Stomach (tissue), 4 donors: ENCODE measurements at regions not wholly inside any gene's neighbourhood (a gene's known extent, or its start where the extent isn't known, plus 50 kb on each side); places are given as distances from the start of the nearest gene placed in this dataset.

Experiments
- POLR2A ChIP-seq, 4 donors: fragments of 450-650 bp; IDR thresholded peaks; one replicate each; pipeline ENCODE4 v1.6.1; 2016; ENCODE audit warnings: antibody characterized with exemption in 4 of 4, control low read depth in 2 of 4, mild to moderate bottlenecking in 1 of 4, moderate library complexity in 1 of 4
- POLR2AphosphoS5 ChIP-seq, 3 donors: sonication (generic); formaldehyde crosslinking; IDR thresholded peaks; one replicate each; pipeline ENCODE4 v1.6.1; 2016; ENCODE audit warnings: antibody characterized with exemption in 3 of 3
- TF ChIP-seq, protein P1 (sequence below), 7 experiments: fragments of 450-650 bp in 4 of 7; fragments of 200-600 bp in 3 of 7; sonication (generic) in 3 of 7; IDR thresholded peaks; one replicate each; pipeline ENCODE4 v1.5.1; 2016 to 2019; ENCODE audit warnings: antibody characterized with exemption in 7 of 7, control low read depth in 2 of 7, mild to moderate bottlenecking in 1 of 7

GRCh38 chr12:25322351-25322750 lies 71.6 kb upstream of the KRAS start:
- TF ChIP-seq, protein P1, sequence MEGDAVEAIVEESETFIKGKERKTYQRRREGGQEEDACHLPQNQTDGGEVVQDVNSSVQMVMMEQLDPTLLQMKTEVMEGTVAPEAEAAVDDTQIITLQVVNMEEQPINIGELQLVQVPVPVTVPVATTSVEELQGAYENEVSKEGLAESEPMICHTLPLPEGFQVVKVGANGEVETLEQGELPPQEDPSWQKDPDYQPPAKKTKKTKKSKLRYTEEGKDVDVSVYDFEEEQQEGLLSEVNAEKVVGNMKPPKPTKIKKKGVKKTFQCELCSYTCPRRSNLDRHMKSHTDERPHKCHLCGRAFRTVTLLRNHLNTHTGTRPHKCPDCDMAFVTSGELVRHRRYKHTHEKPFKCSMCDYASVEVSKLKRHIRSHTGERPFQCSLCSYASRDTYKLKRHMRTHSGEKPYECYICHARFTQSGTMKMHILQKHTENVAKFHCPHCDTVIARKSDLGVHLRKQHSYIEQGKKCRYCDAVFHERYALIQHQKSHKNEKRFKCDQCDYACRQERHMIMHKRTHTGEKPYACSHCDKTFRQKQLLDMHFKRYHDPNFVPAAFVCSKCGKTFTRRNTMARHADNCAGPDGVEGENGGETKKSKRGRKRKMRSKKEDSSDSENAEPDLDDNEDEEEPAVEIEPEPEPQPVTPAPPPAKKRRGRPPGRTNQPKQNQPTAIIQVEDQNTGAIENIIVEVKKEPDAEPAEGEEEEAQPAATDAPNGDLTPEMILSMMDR (IDR thresholded peaks at IDR 0.05): no peak
- TF ChIP-seq POLR2A (IDR thresholded peaks at IDR 0.05): no peak
- TF ChIP-seq POLR2AphosphoS5 (IDR thresholded peaks at IDR 0.05): no peak
